ENCODE measurements at regions not wholly inside any gene's neighbourhood (a gene's known extent, or its start where the extent isn't known, plus 50 kb on each side); places are given as distances from the start of the nearest gene placed in this dataset.

- TF ChIP-seq EZH2 (optimal IDR thresholded peaks at IDR 0.05; ENCODE audit: low read depth, low read length) (no peak), CTCF (IDR thresholded peaks at IDR 0.05; ENCODE audit: low read length) (no peak)
Measured at GRCh38 chr1:115165776-115166175, 76.5 kb upstream of the TSPAN2 start.

Data from MM.1S (cell line).